GM21526 (cell line): ENCODE measurements at regions not wholly inside any gene's neighbourhood (a gene's known extent, or its start where the extent isn't known, plus 50 kb on each side); places are given as distances from the start of the nearest gene placed in this dataset.

Experiments
- ATAC-seq: cut with Tn5 transposase; IDR thresholded peaks from one replicate; pipeline ENCODE4 v1.9.1; 2021; ENCODE audit warnings: moderate library complexity; ENCODE audit not compliant: unreplicated experiment, low FRiP score

DNA sequence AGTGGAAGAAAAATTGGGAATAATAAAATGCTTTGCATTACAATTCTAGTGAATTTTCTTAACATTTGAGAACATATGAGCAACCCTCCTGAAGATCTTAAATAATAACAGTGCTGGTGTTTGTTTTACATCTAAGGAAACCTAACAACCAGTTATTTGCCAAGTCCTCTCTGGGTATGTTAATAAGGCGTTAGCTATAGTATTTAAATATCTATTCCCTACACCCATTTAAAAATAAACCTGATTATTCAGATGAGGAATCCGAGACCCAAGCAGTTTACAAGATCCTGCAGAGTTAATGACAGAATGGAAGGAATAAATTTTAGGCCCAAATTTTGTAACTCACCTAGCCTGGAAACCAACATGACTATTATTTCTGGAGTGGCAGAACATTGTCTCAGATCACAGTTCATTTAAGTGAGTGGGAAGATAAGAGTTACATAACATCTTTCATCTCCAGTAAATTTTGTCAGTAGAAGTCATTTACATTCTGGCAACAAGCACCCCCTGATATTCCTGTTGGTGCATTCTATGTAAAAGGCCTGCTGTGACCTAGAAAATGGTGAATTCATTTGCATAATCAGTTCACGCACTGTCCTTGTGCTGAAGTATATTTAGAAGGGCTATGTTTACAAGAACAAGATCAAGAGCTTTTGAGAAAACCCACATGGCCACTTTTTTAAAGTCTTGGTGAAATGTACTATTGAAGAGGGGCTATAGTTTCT lies 148.2 kb downstream of the COX7C start:
- no peak for ATAC-seq

DNA sequence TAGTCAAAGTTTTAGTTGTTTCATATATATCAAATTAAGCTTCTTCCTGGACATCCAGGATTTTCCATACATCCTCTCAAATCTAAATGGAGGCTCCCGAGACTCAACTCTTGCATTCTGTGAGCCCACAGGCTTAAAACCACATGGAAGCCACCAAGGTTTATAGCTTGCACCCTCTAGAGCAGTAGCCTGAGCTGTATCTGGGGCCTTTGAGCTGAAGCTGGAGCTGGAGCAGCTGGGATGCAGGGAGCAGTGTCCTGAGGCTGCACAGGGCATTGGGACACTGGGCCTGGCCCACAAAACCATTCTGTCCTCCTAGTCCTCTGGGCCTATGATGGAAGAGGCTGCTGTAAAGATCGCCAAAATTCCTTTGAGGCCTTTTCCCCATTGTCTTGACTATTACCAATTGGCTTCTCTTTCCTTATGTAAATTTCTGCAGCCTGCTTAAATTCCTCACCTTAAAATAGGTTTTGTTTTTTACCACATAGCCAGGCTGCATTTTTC lies 151.0 kb downstream of the COX7C start:
- no peak for ATAC-seq

DNA sequence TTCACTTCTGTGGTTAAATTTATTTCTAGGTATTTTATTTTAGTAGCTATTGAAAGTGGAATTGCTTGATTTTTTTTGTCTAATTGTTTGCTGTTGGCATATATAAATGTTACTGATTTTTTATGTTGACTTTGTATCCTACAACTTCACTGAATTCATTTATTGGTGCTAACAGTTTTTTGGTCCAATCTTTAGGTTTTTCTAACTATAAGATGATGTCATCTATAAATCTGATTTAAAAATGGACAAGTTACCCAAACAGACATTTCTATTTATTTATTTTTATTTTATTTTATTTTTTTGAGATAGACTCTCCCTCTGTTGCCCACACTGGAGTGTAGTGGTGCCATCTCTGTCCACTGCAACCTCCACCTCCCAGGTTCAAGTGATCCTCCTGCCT lies 162.3 kb downstream of the COX7C start:
- ATAC-seq, result no peak

DNA sequence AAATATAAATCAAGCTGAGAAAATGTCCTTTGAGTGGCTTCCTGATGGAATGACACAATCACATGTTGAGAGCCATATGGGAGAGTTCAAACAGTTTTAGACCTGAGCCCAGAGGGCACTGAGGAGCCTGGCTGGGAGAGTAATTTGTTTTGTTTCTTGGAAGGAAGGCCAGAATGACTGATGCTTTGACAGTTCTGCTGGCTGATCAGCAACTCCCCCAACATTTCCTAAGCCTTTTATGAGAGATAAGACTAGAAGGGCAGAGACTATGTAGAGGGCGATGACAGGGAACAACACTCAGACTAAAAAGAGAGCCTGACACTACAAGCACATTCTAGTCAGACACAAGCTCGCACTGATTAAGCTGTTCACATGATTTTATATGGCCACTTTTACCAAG lies 169.2 kb downstream of the COX7C start:
- no peak for ATAC-seq

DNA sequence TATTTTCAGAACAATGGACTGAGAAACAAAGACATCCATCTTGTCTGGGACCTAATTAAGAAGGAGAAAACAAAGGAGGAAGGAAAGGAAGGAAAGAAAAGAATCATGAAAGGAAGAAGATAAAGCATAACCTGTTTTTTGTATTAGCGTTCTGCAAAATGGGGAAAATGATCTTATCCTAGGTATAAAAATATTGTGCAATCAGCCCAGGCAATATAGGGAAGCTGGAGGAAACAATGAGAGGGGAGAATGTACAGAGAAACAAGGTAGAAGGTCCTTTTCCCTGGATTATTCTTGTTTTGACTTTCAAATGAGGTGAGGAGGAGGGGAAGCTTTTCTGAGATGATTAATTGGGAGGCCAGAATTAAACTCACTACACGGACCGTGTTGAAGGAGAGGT lies 177.9 kb downstream of the COX7C start:
- ATAC-seq, result no peak

DNA sequence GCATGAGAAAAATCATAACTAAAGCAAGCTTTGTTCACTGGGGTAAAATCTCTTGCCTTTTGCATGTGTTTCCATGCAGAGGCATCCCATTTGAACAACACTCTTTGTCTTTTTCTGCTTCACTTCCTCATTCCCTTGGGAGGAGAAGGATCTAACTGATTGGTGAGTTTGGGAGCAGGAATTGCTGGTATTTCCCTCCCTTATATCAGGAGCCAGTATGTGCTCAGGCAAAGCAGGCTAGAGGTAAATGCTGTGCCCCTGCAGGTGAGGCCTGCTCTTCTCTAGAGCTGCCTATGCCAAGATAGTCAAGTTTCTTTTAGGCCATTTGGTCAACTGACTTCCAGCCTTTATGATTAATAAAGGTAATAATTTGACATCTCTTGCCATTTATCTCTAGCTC lies 179.9 kb downstream of the COX7C start:
- ATAC-seq, result no peak

DNA sequence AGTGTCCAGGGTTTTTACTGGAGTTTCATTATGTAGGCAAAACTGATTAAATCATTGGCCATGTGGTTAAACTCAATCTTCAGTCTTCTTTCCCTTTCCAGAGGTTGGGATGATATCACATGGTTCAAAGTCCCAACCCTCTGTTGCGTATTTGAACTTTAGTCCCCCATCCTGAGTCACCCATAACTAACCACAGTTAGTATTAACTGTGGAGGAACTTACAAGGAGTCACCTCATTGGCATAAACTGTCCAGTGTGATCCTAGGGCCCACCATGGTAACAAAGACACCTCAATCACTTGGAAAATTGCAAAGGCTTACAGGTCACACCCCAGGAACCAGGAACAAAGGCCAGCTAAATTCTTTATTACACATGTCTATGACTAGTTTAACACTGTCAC lies 188.5 kb downstream of the COX7C start:
- no peak for ATAC-seq

DNA sequence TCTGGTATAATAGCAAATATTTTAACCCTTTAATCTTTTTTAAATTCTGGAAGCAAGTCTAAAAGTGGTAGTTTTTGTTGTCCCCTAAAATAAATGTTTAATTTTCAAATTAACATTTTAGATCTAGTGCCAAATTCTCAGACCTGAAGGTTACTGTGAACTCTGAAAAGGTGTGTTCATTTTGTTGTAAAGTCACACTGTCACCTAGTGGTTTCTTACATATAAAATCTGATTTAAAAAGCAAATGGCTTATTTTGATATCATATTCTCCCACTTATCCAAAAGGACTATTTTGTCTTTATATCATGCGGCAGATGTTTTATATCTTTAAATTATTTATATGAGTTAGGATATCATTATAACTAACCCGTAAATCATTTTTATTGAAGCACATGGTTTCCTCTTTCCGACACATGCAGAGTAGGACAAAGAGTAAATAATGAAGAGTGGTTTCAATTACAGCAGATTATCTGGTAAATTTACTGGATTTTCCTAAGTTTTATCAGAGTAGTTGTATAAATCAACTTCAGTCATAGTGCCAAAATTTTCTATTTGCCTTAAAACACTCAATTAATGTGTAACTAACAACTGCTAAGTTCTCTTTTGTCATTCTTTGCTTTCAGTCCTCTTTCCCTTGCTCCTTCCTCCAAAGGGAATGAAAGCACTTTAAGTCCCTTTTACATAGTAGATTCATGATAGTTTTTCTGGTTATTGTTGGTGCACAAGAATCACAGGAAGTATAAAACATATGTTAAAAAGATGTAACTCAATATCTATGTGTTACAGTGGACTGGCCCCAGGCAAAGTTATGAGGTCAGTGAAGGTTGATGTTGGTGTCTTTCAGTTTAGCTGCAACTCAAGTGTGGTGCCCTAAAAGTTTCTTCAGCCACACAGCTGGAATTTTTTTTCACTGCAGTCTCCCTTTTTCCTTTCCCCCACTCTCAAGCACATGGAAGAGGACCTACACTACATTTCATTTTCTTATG lies 189.6 kb downstream of the COX7C start:
- no peak for ATAC-seq

DNA sequence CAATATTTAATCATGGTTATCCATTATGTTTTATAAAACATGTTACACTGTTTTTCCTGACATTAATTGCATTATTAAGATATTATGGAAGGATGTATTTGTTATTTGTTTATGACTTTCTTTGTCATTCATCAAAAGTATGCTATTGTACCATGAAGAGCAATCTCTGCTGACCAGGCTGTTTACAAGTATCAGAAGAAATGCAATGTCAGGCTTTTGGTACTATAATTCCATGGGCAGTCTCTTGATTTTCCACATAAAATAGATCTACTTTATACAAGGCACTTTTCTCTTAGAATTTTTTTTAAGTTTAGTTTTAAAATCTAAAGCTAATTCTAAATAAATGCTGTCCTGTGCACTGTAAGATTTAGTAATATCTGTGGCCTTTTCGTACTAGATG lies 196.6 kb downstream of the COX7C start:
- no peak for ATAC-seq

DNA sequence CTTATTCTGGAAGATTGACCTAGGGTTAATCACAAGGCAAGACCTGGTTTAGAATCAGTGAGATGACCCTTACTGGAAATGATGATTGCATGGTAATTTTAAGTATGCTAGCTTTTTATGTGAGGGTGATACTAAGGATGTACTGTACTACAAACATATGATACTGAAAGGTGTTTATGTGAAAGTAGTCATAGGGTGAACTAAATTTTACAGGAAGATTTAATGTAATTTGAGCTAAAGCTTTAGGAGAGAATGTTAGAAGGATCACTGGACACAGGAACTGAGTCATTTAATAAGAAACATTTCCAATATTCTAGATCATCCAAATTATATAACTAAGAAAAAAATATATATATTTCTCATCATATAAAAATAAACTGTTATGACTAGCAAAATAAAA lies 197.2 kb downstream of the COX7C start:
- no peak for ATAC-seq

DNA sequence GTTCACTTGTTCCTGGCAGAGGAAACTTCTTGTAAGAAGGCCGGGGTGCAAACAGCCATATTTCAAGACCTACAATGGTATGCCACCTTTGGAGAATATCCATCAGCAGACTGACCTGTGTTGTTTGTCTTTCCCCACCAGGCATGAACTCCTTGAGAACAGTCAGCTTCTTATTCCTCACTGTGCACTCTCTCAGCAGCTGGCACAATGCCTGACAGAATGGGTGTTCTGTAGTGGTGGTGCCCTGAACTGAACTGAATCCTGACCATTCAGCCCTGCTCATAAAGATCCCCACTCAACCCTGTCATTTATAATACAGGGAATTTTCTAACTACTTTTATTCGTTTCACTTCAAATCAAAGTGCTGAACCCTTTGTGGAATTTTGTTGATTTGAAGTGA lies 206.9 kb downstream of the COX7C start:
- no peak for ATAC-seq

DNA sequence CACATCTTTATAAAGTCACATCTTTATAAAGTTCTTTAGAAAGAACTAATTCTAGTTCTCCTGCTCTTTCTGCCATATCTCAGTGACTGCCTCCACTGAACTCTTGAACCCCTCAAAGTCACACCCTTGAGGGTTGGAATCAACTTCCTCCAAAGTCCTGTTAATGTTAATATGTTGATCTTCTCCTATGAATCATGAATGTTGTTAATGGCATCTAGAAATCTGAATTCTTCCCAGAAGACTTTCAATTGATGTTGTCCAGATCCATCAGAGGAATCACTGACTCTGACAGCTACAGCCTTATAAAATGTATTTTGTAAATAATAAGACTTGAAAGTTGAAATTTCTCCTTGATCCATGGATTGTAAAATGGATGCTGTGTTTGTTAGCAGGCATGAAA lies 213.4 kb downstream of the COX7C start:
- no peak for ATAC-seq

DNA sequence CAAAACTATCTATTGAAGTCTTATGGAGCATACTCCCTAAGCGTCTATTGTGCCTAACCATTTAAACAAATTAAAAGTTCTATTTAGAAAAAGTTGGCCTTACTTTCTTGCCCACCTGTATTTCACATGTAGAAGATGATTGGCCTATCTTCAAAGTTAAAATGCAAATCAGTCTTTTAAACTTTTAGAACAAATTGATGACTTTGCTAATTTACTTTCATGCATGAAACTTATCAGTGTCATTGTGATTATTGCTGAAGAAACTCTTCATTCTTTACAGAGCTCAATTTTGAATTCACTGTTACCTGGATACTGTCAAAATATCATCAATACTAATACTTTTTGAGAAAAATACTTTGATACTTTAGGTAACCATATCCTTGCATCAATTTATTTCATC lies 216.1 kb downstream of the COX7C start:
- no peak for ATAC-seq

DNA sequence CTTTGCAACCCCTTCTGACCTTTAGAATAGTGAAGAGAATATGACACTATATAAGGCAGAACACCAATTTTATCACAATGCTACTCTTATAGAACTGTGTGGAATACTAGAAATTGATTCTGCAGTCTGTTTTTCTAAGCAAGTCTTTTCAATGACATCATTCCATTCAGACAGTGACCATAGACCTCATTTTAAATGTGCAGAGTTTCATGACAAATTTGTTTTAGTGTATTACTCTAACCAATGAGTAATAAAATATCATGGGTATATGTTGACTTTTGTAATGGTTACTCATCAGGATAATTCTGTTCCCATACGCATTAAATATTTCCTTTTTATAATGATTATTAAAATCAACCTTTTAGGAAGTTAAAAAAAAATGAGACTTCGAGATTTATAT lies 219.9 kb downstream of the COX7C start:
- no peak for ATAC-seq

DNA sequence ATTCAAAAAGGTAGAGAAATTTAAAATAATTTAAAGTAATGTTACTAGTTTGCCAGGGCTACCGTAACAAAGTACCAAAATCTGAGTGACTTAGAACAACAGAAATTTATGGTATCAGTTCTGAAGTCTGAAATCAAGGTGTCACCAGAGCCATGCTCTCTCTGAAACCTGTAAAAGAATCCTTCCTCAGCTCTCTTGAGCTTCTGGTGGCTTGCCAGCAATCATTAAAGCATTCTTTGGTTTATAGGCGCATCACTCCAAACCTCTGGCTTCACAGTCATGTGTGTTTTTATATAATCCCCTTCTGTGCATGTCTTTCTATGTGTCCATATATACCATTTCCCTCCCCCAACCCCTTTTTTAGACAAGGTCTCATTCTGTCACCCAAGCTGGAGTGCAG lies 220.3 kb downstream of the COX7C start:
- ATAC-seq, result no peak

DNA sequence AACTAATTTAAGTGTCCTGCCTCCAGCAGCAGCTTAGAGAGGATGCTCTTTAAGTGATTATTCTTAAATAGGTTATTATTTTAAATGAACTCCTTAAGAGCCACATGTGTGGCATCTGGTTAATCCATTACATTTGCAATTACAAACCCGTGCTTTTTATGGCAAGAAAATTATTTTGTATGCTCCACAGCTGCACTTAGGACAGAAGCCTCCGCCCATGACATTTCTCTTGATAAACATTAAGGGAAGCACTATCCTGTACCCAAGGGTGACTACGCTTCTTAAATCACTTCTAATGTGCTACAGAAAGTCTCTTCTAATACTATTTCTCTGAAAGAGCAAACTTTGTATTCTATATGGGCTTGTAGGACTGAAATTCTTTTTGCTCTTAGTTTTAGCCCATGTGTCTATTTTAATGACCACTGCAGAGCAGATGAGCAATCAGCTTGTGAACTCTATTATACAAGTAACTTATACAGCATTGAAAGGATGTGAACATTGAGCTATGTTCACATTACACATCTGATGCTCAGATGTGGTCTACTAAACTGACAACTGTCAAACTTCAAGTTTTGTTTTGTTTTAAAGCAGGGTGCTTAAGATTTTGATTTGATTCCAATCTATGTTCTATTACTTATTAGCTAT lies 223.4 kb downstream of the COX7C start:
- ATAC-seq, result no peak

DNA sequence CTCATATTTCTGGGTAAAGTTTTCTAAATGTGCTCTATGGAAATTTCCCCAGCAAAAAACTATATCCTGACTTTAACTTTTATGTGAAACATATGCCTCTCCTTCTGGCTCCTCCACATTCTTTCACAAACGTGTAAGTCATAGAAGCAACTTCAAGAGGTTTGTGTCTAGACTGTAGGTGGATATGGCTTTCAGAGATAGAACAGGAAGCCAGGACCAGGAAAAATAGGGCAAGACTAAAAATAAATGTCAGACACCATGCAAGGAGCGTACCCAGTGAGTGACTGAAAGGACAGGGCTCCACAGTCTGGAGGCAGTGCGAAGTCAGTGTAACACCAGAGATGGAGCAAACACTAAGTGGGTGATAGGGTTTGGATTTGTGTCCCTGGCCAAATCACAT lies 240.7 kb downstream of the COX7C start:
- ATAC-seq, result no peak

DNA sequence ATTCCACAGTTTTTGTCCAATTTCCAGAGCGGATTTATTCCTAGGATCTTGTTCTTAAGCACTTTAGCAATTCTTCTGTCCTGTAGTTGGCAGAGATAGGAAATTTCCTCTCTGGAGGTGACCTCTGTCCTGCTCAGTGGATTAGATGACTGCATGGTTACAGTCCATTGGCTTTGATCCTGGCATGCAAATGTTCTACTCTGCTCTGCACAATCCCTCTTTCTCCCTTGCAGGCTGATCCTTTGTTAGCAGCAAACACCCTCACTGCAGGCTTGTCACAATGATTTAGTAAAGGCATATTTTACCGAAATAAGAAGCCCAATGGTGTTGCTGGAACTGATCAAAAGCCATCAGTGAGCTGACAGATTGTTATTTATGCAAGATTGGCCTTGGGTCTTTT lies 243.8 kb downstream of the COX7C start:
- ATAC-seq, result no peak

DNA sequence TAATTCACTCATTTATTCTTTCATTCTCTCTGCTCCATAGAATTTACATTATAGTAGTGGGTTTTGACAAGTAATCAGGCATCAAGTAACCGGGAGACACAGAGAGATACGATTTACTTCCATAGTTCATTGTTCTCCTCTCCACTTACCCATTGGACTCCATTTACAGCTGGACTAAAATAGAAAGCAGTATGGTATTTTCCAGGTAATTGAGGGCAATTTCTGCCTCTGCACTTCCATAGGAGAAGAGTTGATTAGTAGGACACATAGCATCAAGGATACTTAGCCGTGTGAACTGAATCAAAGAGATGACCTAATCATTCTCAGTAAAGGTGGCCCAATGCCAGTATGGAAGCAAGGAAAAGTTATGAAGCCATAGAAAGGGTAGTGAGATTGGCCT lies 244.4 kb downstream of the COX7C start:
- ATAC-seq, result no peak

DNA sequence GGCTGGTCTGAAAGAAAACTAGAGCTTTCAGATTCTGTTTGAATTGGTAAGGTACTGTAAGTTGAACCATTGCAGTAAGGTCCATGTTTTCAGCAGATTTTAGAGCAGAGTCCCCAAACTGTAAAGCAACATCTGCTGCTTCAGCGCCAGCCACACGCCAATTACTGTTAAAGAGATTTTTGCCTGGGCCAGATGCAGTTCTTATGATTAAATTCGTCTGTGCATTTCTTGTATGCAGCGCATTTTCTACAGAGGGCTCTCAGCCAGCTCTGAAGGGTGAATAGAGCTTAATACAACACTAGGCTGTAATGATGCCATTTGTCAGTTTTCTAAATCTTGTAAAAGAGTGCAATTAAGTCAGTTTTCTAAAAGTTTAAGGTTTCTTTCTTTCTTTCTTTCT lies 246.3 kb downstream of the COX7C start:
- no peak for ATAC-seq

DNA sequence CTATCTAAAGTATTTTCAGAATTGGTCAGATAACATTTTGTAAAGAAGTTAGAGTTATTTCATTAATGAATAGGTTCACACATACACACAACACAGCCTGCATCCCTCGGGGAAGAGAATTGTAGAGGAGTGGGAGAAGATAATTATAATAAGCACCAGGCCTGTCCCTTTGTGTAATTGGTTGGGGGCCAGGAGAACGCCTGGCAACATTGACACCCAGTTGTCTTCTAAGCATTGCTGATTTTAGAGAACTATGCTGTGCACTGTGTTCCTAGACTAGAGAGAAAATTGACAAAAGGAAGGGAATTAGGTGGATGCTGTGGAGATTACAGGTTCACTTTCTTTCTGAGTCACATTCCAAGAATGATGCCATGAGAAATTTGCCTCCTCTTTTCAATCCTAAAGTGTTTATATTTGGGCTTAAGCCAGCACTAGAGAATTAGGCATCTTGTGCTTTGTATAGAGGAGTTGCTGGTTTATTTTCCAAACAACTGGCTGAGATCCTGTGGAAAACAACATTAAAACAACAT lies 247.6 kb downstream of the COX7C start:
- no peak for ATAC-seq
